Smooth muscle cell (in vitro differentiated cells): ENCODE measurements at regions not wholly inside any gene's neighbourhood (a gene's known extent, or its start where the extent isn't known, plus 50 kb on each side); places are given as distances from the start of the nearest gene placed in this dataset.

Source experiments
- DNase-seq: peaks from one replicate; lab custom pipeline; 2025; ENCODE audit not compliant: unreplicated experiment; lab: John Stamatoyannopoulos, UW
- H2AFZ ChIP-seq: fragments of 200-600 bp; sonication (generic); 2 replicates; pipeline ENCODE4 v1.6.0; 2016; ENCODE audit warnings: antibody characterized with exemption, low read depth, mild to moderate bottlenecking
- H3F3A ChIP-seq: fragments of 200-600 bp; sonication (generic); 2 replicates; pipeline ENCODE4 v1.6.0; 2017; ENCODE audit warnings: antibody characterized with exemption, low read depth
- H3K27ac ChIP-seq: fragments of 200-600 bp; sonication (generic); 2 replicates; pipeline ENCODE4 v1.5.1; 2016; ENCODE audit warnings: low read depth, mild to moderate bottlenecking
- H3K27me3 ChIP-seq: fragments of 200-600 bp; sonication (generic); 2 replicates; pipeline ENCODE4 v1.6.1; 2016; ENCODE audit warnings: low read depth, mild to moderate bottlenecking
- H3K36me3 ChIP-seq: fragments of 200-600 bp; sonication (generic); 2 replicates; pipeline ENCODE4 v1.5.1; 2016; ENCODE audit warnings: low read depth
- H3K4me1 ChIP-seq: fragments of 200-600 bp; sonication (generic); 2 replicates; pipeline ENCODE4 v1.5.1; 2016; ENCODE audit warnings: low read depth
- H3K4me2 ChIP-seq: fragments of 200-600 bp; sonication (generic); 2 replicates; pipeline ENCODE4 v1.6.0; 2016; ENCODE audit warnings: mild to moderate bottlenecking
- H3K4me3 ChIP-seq: fragments of 200-600 bp; sonication (generic); 2 replicates; pipeline ENCODE4 v1.5.1; 2016; ENCODE audit warnings: mild to moderate bottlenecking
- H3K79me2 ChIP-seq: fragments of 200-600 bp; sonication (generic); 2 replicates; pipeline ENCODE4 v1.6.0; 2016; ENCODE audit warnings: low read depth, mild to moderate bottlenecking
- H3K9ac ChIP-seq: fragments of 200-600 bp; sonication (generic); 2 replicates; pipeline ENCODE4 v1.6.0; 2016; ENCODE audit warnings: low read depth
- H3K9me3 ChIP-seq: fragments of 200-600 bp; sonication (generic); replicated peaks from 2 replicates; pipeline ENCODE4 v1.5.1; 2016; ENCODE audit warnings: low read depth
- H4K20me1 ChIP-seq: fragments of 200-600 bp; sonication (generic); 2 replicates; pipeline ENCODE4 v1.6.0; 2016; ENCODE audit warnings: low read depth
- CTCF ChIP-seq: fragments of 200-600 bp; sonication (generic); IDR thresholded peaks from 2 replicates; pipeline ENCODE4 v1.5.1; 2017; ENCODE audit warnings: borderline replicate concordance, mild to moderate bottlenecking, antibody characterized with exemption; ENCODE audit not compliant: insufficient read depth, poor library complexity, severe bottlenecking
- WGBS: methylation state at CpG from one replicate; pipeline ENCODE4 v1.1.7; 2016; ENCODE audit warnings: low lambda C conversion rate; 5-methylcytosine and 5-hydroxymethylcytosine counted together

GRCh38 chr20:36102809-36103596 is 51.5 kb upstream of the EPB41L1 start:
- no peak overlapping the region for H3K4me2 ChIP-seq
- H3F3A ChIP-seq, result no peaks in the 10 kb centered on the region
- H3K9me3 ChIP-seq, result no peaks in the 10 kb centered on the region
- H2AFZ ChIP-seq, result no peak overlapping the region
- H3K79me2 ChIP-seq, result no peaks in the 10 kb centered on the region
- H3K27ac ChIP-seq, result no peak overlapping the region
- no peaks in the 10 kb centered on the region for H4K20me1 ChIP-seq
- no peaks in the 10 kb centered on the region for H3K27me3 ChIP-seq
- DNase-seq, result no peak
- no peaks in the 10 kb centered on the region for H3K36me3 ChIP-seq
- no peak overlapping the region for H3K9ac ChIP-seq
- no peak for TF ChIP-seq CTCF
- H3K4me3 ChIP-seq, result no peak overlapping the region
- peaks cover 3% of the 10 kb centered on the region for H3K4me1 ChIP-seq
- 84% methylated on average over 4 of the region's 4 CpGs for WGBS

GRCh38 chr20:36104244-36104643 is 50.3 kb upstream of the EPB41L1 start:
- Histone ChIP-seq H3K9ac (no peak overlapping the region), H4K20me1 (no peaks in the 10 kb centered on the region), H3K27me3 (no peaks in the 10 kb centered on the region), H3F3A (no peaks in the 10 kb centered on the region), H3K27ac (no peak overlapping the region), H3K9me3 (no peaks in the 10 kb centered on the region), H3K79me2 (no peaks in the 10 kb centered on the region), H2AFZ (no peak overlapping the region), H3K4me1 (no peaks in the 10 kb centered on the region), H3K4me2 (no peak overlapping the region), H3K4me3 (no peak overlapping the region), H3K36me3 (no peaks in the 10 kb centered on the region)
- no peak for TF ChIP-seq CTCF
- WGBS, result 89% methylated on average over 7 of the region's 7 CpGs
- DNase-seq, result no peak
